ENCODE measurements at regions not wholly inside any gene's neighbourhood (a gene's known extent, or its start where the extent isn't known, plus 50 kb on each side); places are given as distances from the start of the nearest gene placed in this dataset.

DNA sequence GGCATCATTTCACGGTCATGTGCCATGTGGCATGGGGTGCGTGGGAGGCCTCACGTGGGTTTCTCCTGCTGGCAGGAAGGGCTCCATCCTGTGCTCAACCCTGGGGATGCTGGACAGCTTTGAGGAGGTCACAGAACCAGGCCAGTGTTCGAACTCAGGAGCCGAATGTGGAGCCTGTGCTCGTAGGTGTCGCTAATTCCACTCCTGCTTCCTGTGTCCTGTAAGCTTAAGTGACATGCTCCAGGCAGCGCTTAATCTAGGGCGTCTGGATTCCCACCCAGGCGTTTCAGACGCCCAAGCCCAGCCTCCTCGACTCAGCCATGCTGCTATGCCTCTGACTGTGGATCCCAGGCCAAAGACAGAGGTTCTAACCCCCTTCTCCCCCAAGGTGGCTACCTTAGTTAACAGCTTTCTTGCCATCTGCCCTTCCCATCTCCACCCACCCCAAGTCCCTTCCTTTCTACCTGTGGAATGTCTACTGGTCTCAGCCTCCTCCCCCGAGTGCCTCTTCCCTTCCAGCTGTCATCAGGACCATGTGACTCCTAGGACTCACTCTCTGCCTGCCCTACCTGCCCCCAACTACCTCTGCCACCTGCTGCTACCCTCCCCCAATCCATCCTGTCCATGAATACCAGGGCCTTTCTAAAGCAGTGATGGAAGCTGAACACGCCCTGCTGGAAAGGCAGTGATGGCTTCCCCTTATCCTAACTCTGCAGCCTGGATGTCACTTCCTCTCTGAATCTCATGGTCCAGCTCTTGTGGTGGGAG lies 255.1 kb downstream of the CDH26 start:
- no peak for DNase-seq
- ChIA-PET CTCF (no interaction called here), POLR2A (ENCODE audit: unreplicated experiment) (no interaction called here)
- no peak overlapping the region for H3K4me2 ChIP-seq (ENCODE audit: low read length)
- H2AFZ ChIP-seq (ENCODE audit: low read length) = no peak overlapping the region
- H4K20me1 ChIP-seq (ENCODE audit: low read length) = no peaks in the 10 kb centered on the region
- H3K9me3 ChIP-seq (ENCODE audit: low read length) = no peaks in the 10 kb centered on the region
- intact Hi-C loops (cut with micrococcal nuclease) = loop anchor here (5.0 kb wide), 1 partner anchor 1684 kb away; no protein-coding TSS in a partner anchor
- no peaks in the 10 kb centered on the region for H3K79me2 ChIP-seq (ENCODE audit: low read length)
- H3K9ac ChIP-seq (ENCODE audit: low read length) = no peak overlapping the region
- peaks cover 52% of the 10 kb centered on the region for H3K27me3 ChIP-seq (ENCODE audit: low read length)
- ATAC-seq = no peak
- TF ChIP-seq EZH2phosphoT487 (IDR thresholded peaks at IDR 0.05; ENCODE audit: borderline replicate concordance, low read length) (no peak), CTCF (conservative IDR thresholded peaks at IDR 0.05; ENCODE audit: low read depth, low read length) (no peak), EZH2 (IDR thresholded peaks at IDR 0.05; ENCODE audit: low read length, unreplicated experiment) (no peak)
- H3F3A ChIP-seq (ENCODE audit: low read length, unreplicated experiment) = no peaks in the 10 kb centered on the region
- no peak overlapping the region for H3K4me3 ChIP-seq (ENCODE audit: low read length)
- no peaks in the 10 kb centered on the region for H3K9me2 ChIP-seq (replicated peaks; ENCODE audit: low read length)
- no peaks in the 10 kb centered on the region for H3K36me3 ChIP-seq (ENCODE audit: low read depth, low read length)
- no peak overlapping the region for H3K27ac ChIP-seq (ENCODE audit: low read length)
- no peaks in the 10 kb centered on the region for H3K4me1 ChIP-seq (ENCODE audit: insufficient read depth, low read length)
- BruUV-seq (replicated peaks) = no TSS peak

GRCh38 chr20:60214901-60215815 lies 256.9 kb downstream of the CDH26 start:
- H3K9me3 ChIP-seq (ENCODE audit: low read length) = no peaks in the 10 kb centered on the region
- DNase-seq (no peak), ATAC-seq (no peak)
- no peak overlapping the region for H3K9ac ChIP-seq (ENCODE audit: low read length)
- no peak overlapping the region for H3K4me3 ChIP-seq (ENCODE audit: low read length)
- no peaks in the 10 kb centered on the region for H3F3A ChIP-seq (ENCODE audit: low read length, unreplicated experiment)
- H3K79me2 ChIP-seq (ENCODE audit: low read length) = no peaks in the 10 kb centered on the region
- H3K27me3 ChIP-seq (ENCODE audit: low read length) = peaks cover 47% of the 10 kb centered on the region
- intact Hi-C loops (cut with micrococcal nuclease) = loop anchor here (5.0 kb wide), 1 partner anchor 1682 kb away; no protein-coding TSS in a partner anchor
- H3K9me2 ChIP-seq (replicated peaks; ENCODE audit: low read length) = no peaks in the 10 kb centered on the region
- no peak overlapping the region for H3K4me2 ChIP-seq (ENCODE audit: low read length)
- H3K27ac ChIP-seq (ENCODE audit: low read length) = no peak overlapping the region
- H3K4me1 ChIP-seq (ENCODE audit: insufficient read depth, low read length) = no peaks in the 10 kb centered on the region
- no peak overlapping the region for H2AFZ ChIP-seq (ENCODE audit: low read length)
- TF ChIP-seq CTCF (conservative IDR thresholded peaks at IDR 0.05; ENCODE audit: low read depth, low read length) (no peak), EZH2phosphoT487 (IDR thresholded peaks at IDR 0.05; ENCODE audit: borderline replicate concordance, low read length) (no peak), EZH2 (IDR thresholded peaks at IDR 0.05; ENCODE audit: low read length, unreplicated experiment) (no peak)
- no peaks in the 10 kb centered on the region for H3K36me3 ChIP-seq (ENCODE audit: low read depth, low read length)
- CTCF ChIA-PET = no interaction called here
- BruUV-seq (replicated peaks) = no TSS peak
- POLR2A ChIA-PET (ENCODE audit: unreplicated experiment) = no interaction called here
- H4K20me1 ChIP-seq (ENCODE audit: low read length) = no peaks in the 10 kb centered on the region
